ENCODE measurements at regions not wholly inside any gene's neighbourhood (a gene's known extent, or its start where the extent isn't known, plus 50 kb on each side); places are given as distances from the start of the nearest gene placed in this dataset.
"Not testable (repeated sequence)": the region's sequence is repeated elsewhere in the genome, so short reads cannot be mapped to it uniquely, and the experiment has no call there.

DNA sequence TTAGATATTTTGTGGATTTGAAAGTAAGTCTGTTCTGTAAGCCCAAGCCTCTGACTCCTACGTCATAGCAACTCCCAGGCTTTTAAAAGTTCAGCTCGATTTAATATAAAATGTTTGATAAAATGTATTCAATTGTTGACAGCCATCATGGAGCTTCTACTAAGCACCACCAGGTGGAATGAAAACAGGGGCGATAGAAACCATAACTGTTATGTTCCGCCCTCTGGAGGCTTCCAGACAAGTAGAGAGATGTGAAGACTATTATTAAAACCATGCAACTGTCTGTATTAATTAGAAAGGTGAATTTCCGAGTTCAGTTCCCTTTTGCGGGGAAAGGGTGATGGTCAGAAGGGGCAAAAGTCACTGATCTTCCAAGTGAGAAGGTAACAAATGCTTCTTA lies 292.2 kb downstream of the NR2F2 start:
- Histone ChIP-seq H3K4me3 (ENCODE audit: low read depth in 1 of 2, low read length in 2 of 2) (no peak overlapping the region), H3K36me3 (ENCODE audit: control insufficient read depth in 1 of 2, insufficient read depth in 2 of 2, low read length in 2 of 2) (no peaks in the 10 kb centered on the region), H3K27ac (ENCODE audit: low read length) (no peak overlapping the region), H3K4me1 (ENCODE audit: control insufficient read depth in 1 of 2, insufficient read depth in 2 of 2, low read length in 2 of 2) (no peaks in the 10 kb centered on the region), H3K9me3 (ENCODE audit: control insufficient read depth in 1 of 2, low read length in 2 of 2) (no peaks in the 10 kb centered on the region), H3K27me3 (ENCODE audit: low read depth, low read length) (no peaks in the 10 kb centered on the region)

DNA sequence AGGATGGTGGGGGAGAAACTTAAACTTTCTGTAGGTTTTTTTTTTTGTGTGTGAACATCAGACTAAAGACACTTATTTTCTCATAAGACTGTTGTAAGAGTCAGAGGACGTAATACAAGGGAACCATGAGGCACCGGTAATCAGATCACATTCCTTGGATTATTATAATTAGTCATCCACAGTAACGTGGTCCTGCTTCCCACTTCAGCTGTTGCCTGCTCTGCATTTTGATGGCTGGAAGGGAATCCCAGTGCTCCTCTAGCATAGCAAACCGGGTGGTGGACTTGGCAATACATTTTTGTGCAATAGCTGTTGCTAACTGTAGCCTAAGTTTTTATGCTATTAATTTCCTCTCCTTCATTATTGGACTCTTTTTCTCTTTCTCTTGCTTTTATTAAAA lies 294.8 kb downstream of the NR2F2 start:
- Histone ChIP-seq H3K27ac (ENCODE audit: low read length) (no peak overlapping the region), H3K9me3 (ENCODE audit: control insufficient read depth in 1 of 2, low read length in 2 of 2) (no peaks in the 10 kb centered on the region)

DNA sequence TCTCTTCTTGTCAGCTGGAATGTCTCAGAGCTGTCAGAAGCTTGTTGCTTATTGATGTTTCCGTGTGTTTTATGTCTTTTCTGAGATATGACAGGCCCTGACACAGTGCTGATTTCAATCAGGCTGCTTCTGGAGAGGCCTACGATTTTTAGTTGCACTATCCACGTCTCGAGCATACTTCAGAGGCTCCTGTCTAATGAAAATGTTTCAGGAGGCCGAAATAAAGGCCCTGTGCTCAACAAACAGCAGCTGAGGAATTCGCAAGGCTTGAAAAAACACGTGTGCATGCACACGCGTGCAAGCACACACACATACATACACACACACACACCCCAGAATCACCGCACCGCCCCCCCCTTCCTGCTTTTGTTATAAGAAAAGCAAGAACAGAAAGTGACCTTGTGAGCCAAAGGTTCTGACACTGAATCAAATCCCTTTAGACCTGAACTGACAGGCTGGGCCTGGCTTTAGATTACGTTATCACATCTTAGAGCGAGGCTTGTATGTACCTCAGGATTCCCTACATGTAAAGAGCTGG lies 296.6 kb downstream of the NR2F2 start:
- Histone ChIP-seq H3K9me3 (ENCODE audit: control insufficient read depth in 1 of 2, low read length in 2 of 2) (no peaks in the 10 kb centered on the region), H3K27ac (ENCODE audit: low read length) (no peak overlapping the region), H3K36me3 (ENCODE audit: control insufficient read depth in 1 of 2, insufficient read depth in 2 of 2, low read length in 2 of 2) (no peaks in the 10 kb centered on the region), H3K4me1 (ENCODE audit: control insufficient read depth in 1 of 2, insufficient read depth in 2 of 2, low read length in 2 of 2) (peaks cover 0 to 6% of the 10 kb centered on the region in 2 donors), H3K27me3 (ENCODE audit: low read depth, low read length) (no peaks in the 10 kb centered on the region), H3K4me3 (ENCODE audit: low read depth in 1 of 2, low read length in 2 of 2) (peak overlapping the region in 1 of 2 donors; percentile 15)

More for the DNA sequence above, 294.8 kb downstream of the NR2F2 start:
- Histone ChIP-seq H3K4me3 (ENCODE audit: low read depth in 1 of 2, low read length in 2 of 2) (no peak overlapping the region), H3K27me3 (ENCODE audit: low read depth, low read length) (no peaks in the 10 kb centered on the region), H3K4me1 (ENCODE audit: control insufficient read depth in 1 of 2, insufficient read depth in 2 of 2, low read length in 2 of 2) (peaks cover 0 to 6% of the 10 kb centered on the region in 2 donors), H3K36me3 (ENCODE audit: control insufficient read depth in 1 of 2, insufficient read depth in 2 of 2, low read length in 2 of 2) (no peaks in the 10 kb centered on the region)

DNA sequence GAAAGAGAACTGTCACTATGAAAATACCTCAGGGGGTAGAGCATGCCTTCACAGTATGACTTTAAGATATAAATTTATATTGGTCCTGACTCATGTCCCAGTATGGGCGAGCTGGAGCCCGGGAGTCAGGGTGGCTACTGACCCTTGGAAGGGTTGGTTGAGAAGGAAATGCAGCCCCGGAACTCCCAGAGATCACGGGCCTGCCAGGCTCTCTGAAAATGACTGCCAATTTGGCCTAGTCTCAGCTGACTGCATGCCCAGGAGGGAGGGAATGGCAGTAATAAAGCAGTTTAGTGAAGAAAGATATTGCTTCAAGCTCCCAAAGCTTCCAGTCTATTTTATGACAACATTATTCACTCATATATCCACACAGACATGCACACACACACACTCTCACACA lies 299.0 kb downstream of the NR2F2 start:
- no peak overlapping the region for H3K27ac ChIP-seq (ENCODE audit: low read length)
- H3K4me1 ChIP-seq (ENCODE audit: control insufficient read depth in 1 of 2, insufficient read depth in 2 of 2, low read length in 2 of 2) = peaks cover 0 to 6% of the 10 kb centered on the region in 2 donors
- H3K36me3 ChIP-seq (ENCODE audit: control insufficient read depth in 1 of 2, insufficient read depth in 2 of 2, low read length in 2 of 2) = no peaks in the 10 kb centered on the region
- H3K9me3 ChIP-seq (ENCODE audit: control insufficient read depth in 1 of 2, low read length in 2 of 2) = no peaks in the 10 kb centered on the region
- no peaks in the 10 kb centered on the region for H3K27me3 ChIP-seq (ENCODE audit: low read depth, low read length)
- H3K4me3 ChIP-seq (ENCODE audit: low read depth in 1 of 2, low read length in 2 of 2) = no peak overlapping the region

DNA sequence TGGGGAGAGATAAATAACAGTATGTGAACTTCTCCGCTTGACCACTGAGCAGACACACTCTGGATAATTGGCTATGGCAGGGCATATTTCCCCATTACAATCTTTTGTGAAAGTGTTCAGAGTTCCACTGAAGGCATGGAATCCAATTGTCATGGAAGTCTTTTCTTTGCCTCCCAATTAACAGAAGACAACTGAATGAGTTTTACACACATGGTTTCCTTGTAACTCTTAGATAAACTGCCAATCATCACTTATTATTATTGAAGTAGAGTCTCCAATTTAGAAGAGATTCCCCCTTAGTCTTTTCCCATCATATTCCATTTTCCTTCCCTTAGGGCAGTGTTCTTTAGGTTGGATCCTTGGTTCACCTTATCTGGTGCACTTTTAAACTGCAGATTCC lies 308.3 kb downstream of the NR2F2 start:
- no peaks in the 10 kb centered on the region for H3K27me3 ChIP-seq (ENCODE audit: low read depth, low read length)
- H3K4me3 ChIP-seq (ENCODE audit: low read depth in 1 of 2, low read length in 2 of 2) = no peak overlapping the region
- H3K4me1 ChIP-seq (ENCODE audit: control insufficient read depth in 1 of 2, insufficient read depth in 2 of 2, low read length in 2 of 2) = no peaks in the 10 kb centered on the region
- no peaks in the 10 kb centered on the region for H3K36me3 ChIP-seq (ENCODE audit: control insufficient read depth in 1 of 2, insufficient read depth in 2 of 2, low read length in 2 of 2)
- H3K27ac ChIP-seq (ENCODE audit: low read length) = no peak overlapping the region
- H3K9me3 ChIP-seq (ENCODE audit: control insufficient read depth in 1 of 2, low read length in 2 of 2) = no peaks in the 10 kb centered on the region

DNA sequence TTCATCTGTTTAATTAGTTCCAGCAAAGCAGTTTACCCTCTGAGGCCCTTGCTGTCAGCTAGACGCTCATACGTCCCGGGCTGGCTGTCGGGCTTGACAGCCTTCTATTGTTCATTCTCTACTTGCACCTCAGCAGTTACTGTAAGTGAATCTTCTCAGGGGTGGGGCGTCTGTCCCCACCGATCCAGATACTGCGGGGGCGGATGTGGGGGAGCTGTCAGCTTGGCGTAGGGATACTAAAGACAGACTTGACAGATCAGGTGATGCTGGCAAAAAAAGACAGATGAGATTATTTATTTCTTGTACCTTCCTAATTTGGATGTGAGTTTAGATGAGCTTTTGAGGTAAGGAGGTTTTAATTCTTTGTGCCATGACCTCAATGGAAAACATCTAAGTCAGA lies 315.3 kb downstream of the NR2F2 start:
- H3K27me3 ChIP-seq (ENCODE audit: low read depth, low read length) = no peaks in the 10 kb centered on the region

DNA sequence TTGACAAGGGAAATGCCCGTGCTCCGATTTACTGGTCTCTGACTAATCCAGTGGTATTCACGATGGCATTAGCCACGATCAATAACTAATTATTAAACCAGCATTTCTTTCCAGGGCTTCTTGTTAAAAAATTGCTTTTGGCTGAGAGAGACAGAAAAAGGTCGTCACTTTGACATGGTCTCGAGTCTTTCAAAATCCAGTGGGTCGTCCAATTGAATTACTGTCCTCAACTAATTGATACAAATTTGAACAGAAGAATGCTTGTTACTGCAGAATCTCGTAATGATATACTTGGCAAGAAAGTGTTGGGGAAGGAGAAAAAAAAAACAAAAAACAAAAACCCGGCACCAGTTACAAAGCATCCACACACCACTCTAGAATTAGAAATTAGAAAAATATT lies 318.4 kb downstream of the NR2F2 start:
- no peaks in the 10 kb centered on the region for H3K27me3 ChIP-seq (ENCODE audit: low read depth, low read length)
- H3K9me3 ChIP-seq (ENCODE audit: control insufficient read depth in 1 of 2, low read length in 2 of 2) = no peaks in the 10 kb centered on the region
- H3K27ac ChIP-seq (ENCODE audit: low read length) = no peak overlapping the region
- no peaks in the 10 kb centered on the region for H3K36me3 ChIP-seq (ENCODE audit: control insufficient read depth in 1 of 2, insufficient read depth in 2 of 2, low read length in 2 of 2)
- no peak overlapping the region for H3K4me3 ChIP-seq (ENCODE audit: low read depth in 1 of 2, low read length in 2 of 2)
- no peaks in the 10 kb centered on the region for H3K4me1 ChIP-seq (ENCODE audit: control insufficient read depth in 1 of 2, insufficient read depth in 2 of 2, low read length in 2 of 2)

More for the DNA sequence above, 315.3 kb downstream of the NR2F2 start:
- H3K4me1 ChIP-seq (ENCODE audit: control insufficient read depth in 1 of 2, insufficient read depth in 2 of 2, low read length in 2 of 2) = no peaks in the 10 kb centered on the region
- H3K27ac ChIP-seq (ENCODE audit: low read length) = no peak overlapping the region
- no peak overlapping the region for H3K4me3 ChIP-seq (ENCODE audit: low read depth in 1 of 2, low read length in 2 of 2)
- H3K9me3 ChIP-seq (ENCODE audit: control insufficient read depth in 1 of 2, low read length in 2 of 2) = no peaks in the 10 kb centered on the region
- H3K36me3 ChIP-seq (ENCODE audit: control insufficient read depth in 1 of 2, insufficient read depth in 2 of 2, low read length in 2 of 2) = no peaks in the 10 kb centered on the region

DNA sequence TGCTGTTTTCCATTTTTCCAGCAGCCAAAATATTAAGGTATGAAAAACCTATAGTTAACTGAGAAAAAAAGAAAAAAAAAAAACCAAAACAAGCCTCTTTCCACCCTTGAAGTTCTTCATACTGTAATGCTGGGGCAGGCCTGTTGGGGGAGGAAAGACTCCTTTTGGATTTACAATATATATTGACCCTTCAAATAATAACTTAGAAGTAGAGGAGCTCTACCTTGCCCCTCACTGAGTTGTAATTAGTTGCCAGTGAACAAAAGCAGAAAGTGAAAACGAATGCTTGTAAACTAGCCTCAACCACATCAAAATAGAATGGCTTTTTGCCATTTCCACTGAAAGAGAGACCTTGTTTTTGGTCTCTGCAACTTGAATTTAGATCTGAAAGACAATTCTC lies 326.6 kb downstream of the NR2F2 start:
- Histone ChIP-seq H3K27me3 (ENCODE audit: low read depth, low read length) (no peaks in the 10 kb centered on the region), H3K4me1 (ENCODE audit: control insufficient read depth in 1 of 2, insufficient read depth in 2 of 2, low read length in 2 of 2) (no peaks in the 10 kb centered on the region), H3K4me3 (ENCODE audit: low read depth in 1 of 2, low read length in 2 of 2) (no peak overlapping the region), H3K36me3 (ENCODE audit: control insufficient read depth in 1 of 2, insufficient read depth in 2 of 2, low read length in 2 of 2) (no peaks in the 10 kb centered on the region), H3K9me3 (ENCODE audit: control insufficient read depth in 1 of 2, low read length in 2 of 2) (no peaks in the 10 kb centered on the region), H3K27ac (ENCODE audit: low read length) (no peak overlapping the region)

DNA sequence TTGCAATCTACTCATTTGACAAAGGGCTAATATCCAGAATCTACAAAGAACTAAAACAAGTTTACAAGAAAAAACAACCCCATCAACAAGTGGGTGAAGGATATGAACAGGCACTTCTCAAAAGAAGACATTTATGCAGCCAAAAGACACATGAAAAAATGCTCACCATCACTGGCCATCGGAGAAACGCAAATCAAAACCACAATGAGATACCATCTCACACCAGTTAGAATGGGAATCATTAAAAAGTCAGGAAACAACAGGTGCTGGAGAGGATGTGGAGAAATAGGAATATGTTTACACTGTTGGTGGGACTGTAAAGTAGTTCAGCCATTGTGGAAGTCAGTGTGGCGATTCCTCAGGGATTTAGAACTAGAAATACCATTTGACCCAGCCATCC lies 336.5 kb downstream of the NR2F2 start:
- H3K27me3 ChIP-seq (ENCODE audit: low read depth, low read length); H3K27ac ChIP-seq (ENCODE audit: low read length); H3K9me3 ChIP-seq (ENCODE audit: control insufficient read depth in 1 of 2, low read length in 2 of 2); H3K4me1 ChIP-seq (ENCODE audit: control insufficient read depth in 1 of 2, insufficient read depth in 2 of 2, low read length in 2 of 2); H3K36me3 ChIP-seq (ENCODE audit: control insufficient read depth in 1 of 2, insufficient read depth in 2 of 2, low read length in 2 of 2); H3K4me3 ChIP-seq (ENCODE audit: low read depth in 1 of 2, low read length in 2 of 2): not testable (repeated sequence)

DNA sequence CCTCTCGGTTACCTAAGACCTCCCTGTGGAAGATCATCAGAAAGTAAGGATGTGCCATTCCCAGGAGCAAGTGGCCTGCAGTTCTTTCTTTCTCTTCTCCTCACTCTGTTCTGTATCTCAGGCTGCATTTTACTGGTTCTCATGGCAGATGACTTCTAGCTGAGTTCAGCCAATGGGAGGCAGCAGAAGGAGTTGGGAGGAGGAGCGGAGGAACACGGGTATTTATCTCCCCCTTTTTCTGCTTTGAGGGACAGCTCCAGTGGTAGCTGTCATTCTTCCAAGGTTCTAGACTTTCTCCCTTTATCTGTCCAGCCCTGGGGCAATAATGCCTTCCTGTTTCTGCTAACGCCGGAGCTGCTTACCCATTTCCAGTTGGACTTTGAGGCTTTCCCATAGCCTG lies 339.9 kb downstream of the NR2F2 start:
- Histone ChIP-seq H3K36me3 (ENCODE audit: control insufficient read depth in 1 of 2, insufficient read depth in 2 of 2, low read length in 2 of 2) (no peaks in the 10 kb centered on the region), H3K4me3 (ENCODE audit: low read depth in 1 of 2, low read length in 2 of 2) (no peak overlapping the region), H3K4me1 (ENCODE audit: control insufficient read depth in 1 of 2, insufficient read depth in 2 of 2, low read length in 2 of 2) (no peaks in the 10 kb centered on the region), H3K9me3 (ENCODE audit: control insufficient read depth in 1 of 2, low read length in 2 of 2) (no peaks in the 10 kb centered on the region), H3K27me3 (ENCODE audit: low read depth, low read length) (no peaks in the 10 kb centered on the region), H3K27ac (ENCODE audit: low read length) (no peak overlapping the region)

DNA sequence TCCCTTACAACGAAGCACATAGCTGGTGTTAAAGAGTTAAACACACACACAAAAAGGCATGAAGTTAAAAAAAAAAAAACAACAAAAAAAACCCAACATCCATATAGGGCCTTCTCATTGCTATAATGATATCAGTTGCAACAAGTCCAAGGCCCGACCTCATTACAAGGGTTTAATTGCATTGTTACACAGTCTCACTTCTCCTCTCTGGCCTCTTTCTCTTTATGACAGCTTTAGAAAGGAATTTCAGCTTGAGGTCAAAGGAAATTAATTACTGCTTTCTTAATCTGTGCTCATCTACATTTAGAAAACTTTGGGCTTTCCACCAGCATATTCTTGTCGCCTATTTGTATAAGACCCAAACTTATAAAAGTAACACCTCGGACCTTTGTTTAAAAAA lies 342.1 kb downstream of the NR2F2 start:
- no peaks in the 10 kb centered on the region for H3K36me3 ChIP-seq (ENCODE audit: control insufficient read depth in 1 of 2, insufficient read depth in 2 of 2, low read length in 2 of 2)
- no peaks in the 10 kb centered on the region for H3K9me3 ChIP-seq (ENCODE audit: control insufficient read depth in 1 of 2, low read length in 2 of 2)
- H3K27me3 ChIP-seq (ENCODE audit: low read depth, low read length) = no peaks in the 10 kb centered on the region
- H3K27ac ChIP-seq (ENCODE audit: low read length) = no peak overlapping the region
- H3K4me1 ChIP-seq (ENCODE audit: control insufficient read depth in 1 of 2, insufficient read depth in 2 of 2, low read length in 2 of 2) = no peaks in the 10 kb centered on the region
- no peak overlapping the region for H3K4me3 ChIP-seq (ENCODE audit: low read depth in 1 of 2, low read length in 2 of 2)

DNA sequence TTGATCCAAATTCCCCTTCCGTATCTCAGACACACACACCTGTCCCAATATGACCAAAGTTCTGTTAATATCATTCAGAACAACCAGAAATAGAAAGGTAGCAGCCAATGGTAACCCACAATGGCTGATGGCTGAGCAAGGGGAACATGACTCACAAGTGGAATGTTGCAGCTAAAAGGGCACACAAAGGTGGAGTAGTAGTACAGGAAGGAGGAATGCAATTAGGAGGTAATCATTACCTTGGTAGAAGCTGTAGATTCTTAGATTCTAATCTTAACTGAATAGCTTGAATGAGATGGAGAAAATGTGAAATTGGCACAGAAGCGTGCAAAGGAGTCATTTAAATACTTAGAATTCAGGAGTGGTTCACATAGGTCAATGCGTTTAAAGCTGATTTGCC lies 347.9 kb downstream of the NR2F2 start:
- Histone ChIP-seq H3K27ac (ENCODE audit: low read length) (no peak overlapping the region), H3K9me3 (ENCODE audit: control insufficient read depth in 1 of 2, low read length in 2 of 2) (no peaks in the 10 kb centered on the region), H3K4me1 (ENCODE audit: control insufficient read depth in 1 of 2, insufficient read depth in 2 of 2, low read length in 2 of 2) (no peaks in the 10 kb centered on the region), H3K36me3 (ENCODE audit: control insufficient read depth in 1 of 2, insufficient read depth in 2 of 2, low read length in 2 of 2) (no peaks in the 10 kb centered on the region), H3K4me3 (ENCODE audit: low read depth in 1 of 2, low read length in 2 of 2) (no peak overlapping the region), H3K27me3 (ENCODE audit: low read depth, low read length) (no peaks in the 10 kb centered on the region)
